ENCODE measurements at regions not wholly inside any gene's neighbourhood (a gene's known extent, or its start where the extent isn't known, plus 50 kb on each side); places are given as distances from the start of the nearest gene placed in this dataset.

DNA sequence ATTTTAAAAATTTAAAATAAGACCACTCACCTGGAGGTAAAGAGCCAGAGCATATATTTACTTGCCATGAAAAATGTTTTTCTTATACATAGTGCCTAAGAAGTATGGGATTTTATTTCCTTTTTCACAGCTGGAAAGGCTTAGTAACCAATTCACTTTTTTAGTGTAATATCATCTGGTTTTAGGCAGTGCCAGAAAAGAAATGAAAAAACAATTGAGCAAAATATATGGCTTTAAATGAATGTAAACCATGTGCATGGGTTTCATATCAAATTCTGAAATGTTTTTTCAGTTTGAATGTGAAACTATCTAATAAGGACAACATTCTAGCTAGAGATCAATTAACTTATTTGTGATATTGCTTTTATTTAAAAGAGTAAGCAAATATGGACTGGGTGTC is 672.4 kb upstream of the ADAMTS5 start:
- no peak for TF ChIP-seq EZH2 (IDR thresholded peaks at IDR 0.05; ENCODE audit: insufficient read depth, poor library complexity, severe bottlenecking)
- TF ChIP-seq EZH2phosphoT487 (IDR thresholded peaks at IDR 0.05; ENCODE audit: insufficient read depth, low read depth) = no peak

All from GM23248 (cell line).